ENCODE measurements at regions not wholly inside any gene's neighbourhood (a gene's known extent, or its start where the extent isn't known, plus 50 kb on each side); places are given as distances from the start of the nearest gene placed in this dataset.

DNA sequence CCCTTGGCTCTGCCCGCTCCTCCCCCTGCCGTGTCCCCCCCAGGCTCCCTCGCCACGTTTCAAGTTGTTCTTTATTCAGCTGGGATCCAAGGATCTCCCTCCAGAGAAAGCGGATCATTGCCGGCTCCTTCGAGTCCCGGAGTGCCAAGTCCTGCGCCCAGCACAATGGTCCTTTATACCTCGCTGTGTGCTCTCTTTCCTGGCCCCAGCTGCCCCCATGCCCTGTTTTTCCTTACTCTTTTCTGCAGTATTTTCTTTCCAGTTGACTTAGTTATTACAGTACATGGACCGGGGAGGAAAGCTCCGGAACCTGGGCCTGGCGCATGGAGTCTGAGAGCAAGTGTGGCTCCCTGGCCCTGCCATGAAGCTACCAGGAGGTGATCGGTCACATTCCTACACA lies 88.1 kb upstream of the KMT2C start:
- H2AFZ ChIP-seq (ENCODE audit: low read depth, low read length): no peak overlapping the region
- Mint-ChIP-seq H3K27me3 (ENCODE audit: low read depth, unreplicated experiment) (peaks cover 2% of the 10 kb centered on the region), H3K9me3 (ENCODE audit: unreplicated experiment) (peaks cover 6% of the 10 kb centered on the region), H3K4me3 (ENCODE audit: unreplicated experiment) (no peak overlapping the region), H3K36me3 (ENCODE audit: low read depth, unreplicated experiment) (no peaks in the 10 kb centered on the region), H3K4me1 (ENCODE audit: low read depth, unreplicated experiment) (no peaks in the 10 kb centered on the region), H3K27ac (ENCODE audit: unreplicated experiment) (no peak overlapping the region)
- H3K9me3 ChIP-seq (ENCODE audit: insufficient read depth, low read depth, low read length): no peaks in the 10 kb centered on the region
- H3K9ac ChIP-seq (ENCODE audit: low read length): no peak overlapping the region
- no peak for TF ChIP-seq CTCF (IDR thresholded peaks at IDR 0.05; ENCODE audit: insufficient read depth, low read depth, low read length)
- no peak for TF ChIP-seq EZH2 (IDR thresholded peaks at IDR 0.05; ENCODE audit: insufficient read depth, low read length)
- H3K27ac ChIP-seq (ENCODE audit: low read depth, low read length): no peak overlapping the region
- FAIRE-seq (no peak), DNase-seq (ENCODE audit: low read depth) (no peak)
- H4K20me1 ChIP-seq (ENCODE audit: insufficient read depth, low read length): no peaks in the 10 kb centered on the region
- no peak overlapping the region for H3K4me2 ChIP-seq (ENCODE audit: low read length)
- peaks cover 4% of the 10 kb centered on the region for H3K4me1 ChIP-seq (ENCODE audit: insufficient read depth, low read length)
- no peak overlapping the region for H3K4me3 ChIP-seq (ENCODE audit: insufficient read depth, low read depth, low read length)
- no peaks in the 10 kb centered on the region for H3K79me2 ChIP-seq (ENCODE audit: insufficient read depth, low read length)
- H3K27me3 ChIP-seq (ENCODE audit: insufficient read depth, low read length): no peaks in the 10 kb centered on the region
- H3K36me3 ChIP-seq (ENCODE audit: insufficient read depth, low read length): no peaks in the 10 kb centered on the region

DNA sequence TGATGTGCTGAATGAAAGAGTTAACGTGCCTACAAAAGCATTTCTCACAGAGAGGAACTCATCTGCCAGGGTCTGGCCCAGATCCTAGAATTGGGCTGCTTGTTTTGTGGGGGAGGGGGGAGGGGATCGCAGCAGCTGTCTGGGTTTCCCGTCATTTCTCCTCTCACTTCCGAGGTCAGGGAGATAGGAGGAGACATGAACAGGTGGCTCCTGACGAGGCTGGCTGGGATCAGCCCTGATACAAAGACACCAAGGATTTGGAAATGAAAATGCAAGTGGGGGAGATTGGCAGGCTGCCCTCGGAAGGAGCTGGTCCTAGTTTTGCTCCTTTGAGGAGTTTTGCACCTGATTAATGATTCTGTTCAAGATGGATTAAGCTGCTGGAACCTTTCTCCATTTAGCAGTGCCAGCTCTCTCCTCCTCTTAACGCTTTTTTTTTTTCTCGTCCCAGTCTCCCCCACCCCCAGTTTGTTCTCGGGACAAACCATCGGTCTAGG lies 86.8 kb upstream of the KMT2C start:
- peaks cover 4% of the 10 kb centered on the region for H3K4me1 ChIP-seq (ENCODE audit: insufficient read depth, low read length)
- no peaks in the 10 kb centered on the region for H3K36me3 ChIP-seq (ENCODE audit: insufficient read depth, low read length)
- H3K9ac ChIP-seq (ENCODE audit: low read length): no peak overlapping the region
- FAIRE-seq: no peak
- DNase-seq (ENCODE audit: low read depth): peak; percentile 54
- H3K4me3 ChIP-seq (ENCODE audit: insufficient read depth, low read depth, low read length): peak overlapping the region; percentile 37
- Mint-ChIP-seq H3K4me1 (ENCODE audit: low read depth, unreplicated experiment) (no peaks in the 10 kb centered on the region), H3K4me3 (ENCODE audit: unreplicated experiment) (no peak overlapping the region), H3K9me3 (ENCODE audit: unreplicated experiment) (peaks cover 6% of the 10 kb centered on the region), H3K27ac (ENCODE audit: unreplicated experiment) (no peak overlapping the region), H3K36me3 (ENCODE audit: low read depth, unreplicated experiment) (no peaks in the 10 kb centered on the region), H3K27me3 (ENCODE audit: low read depth, unreplicated experiment) (peaks cover 2% of the 10 kb centered on the region)
- H3K4me2 ChIP-seq (ENCODE audit: low read length): peak overlapping the region; percentile 77
- H3K27ac ChIP-seq (ENCODE audit: low read depth, low read length): no peak overlapping the region
- H3K79me2 ChIP-seq (ENCODE audit: insufficient read depth, low read length): no peaks in the 10 kb centered on the region
- H3K27me3 ChIP-seq (ENCODE audit: insufficient read depth, low read length): no peaks in the 10 kb centered on the region
- no peaks in the 10 kb centered on the region for H4K20me1 ChIP-seq (ENCODE audit: insufficient read depth, low read length)
- TF ChIP-seq CTCF (IDR thresholded peaks at IDR 0.05; ENCODE audit: insufficient read depth, low read depth, low read length): no peak
- no peak for TF ChIP-seq EZH2 (IDR thresholded peaks at IDR 0.05; ENCODE audit: insufficient read depth, low read length)
- peak overlapping the region; percentile 52 for H2AFZ ChIP-seq (ENCODE audit: low read depth, low read length)
- H3K9me3 ChIP-seq (ENCODE audit: insufficient read depth, low read depth, low read length): no peaks in the 10 kb centered on the region

DNA sequence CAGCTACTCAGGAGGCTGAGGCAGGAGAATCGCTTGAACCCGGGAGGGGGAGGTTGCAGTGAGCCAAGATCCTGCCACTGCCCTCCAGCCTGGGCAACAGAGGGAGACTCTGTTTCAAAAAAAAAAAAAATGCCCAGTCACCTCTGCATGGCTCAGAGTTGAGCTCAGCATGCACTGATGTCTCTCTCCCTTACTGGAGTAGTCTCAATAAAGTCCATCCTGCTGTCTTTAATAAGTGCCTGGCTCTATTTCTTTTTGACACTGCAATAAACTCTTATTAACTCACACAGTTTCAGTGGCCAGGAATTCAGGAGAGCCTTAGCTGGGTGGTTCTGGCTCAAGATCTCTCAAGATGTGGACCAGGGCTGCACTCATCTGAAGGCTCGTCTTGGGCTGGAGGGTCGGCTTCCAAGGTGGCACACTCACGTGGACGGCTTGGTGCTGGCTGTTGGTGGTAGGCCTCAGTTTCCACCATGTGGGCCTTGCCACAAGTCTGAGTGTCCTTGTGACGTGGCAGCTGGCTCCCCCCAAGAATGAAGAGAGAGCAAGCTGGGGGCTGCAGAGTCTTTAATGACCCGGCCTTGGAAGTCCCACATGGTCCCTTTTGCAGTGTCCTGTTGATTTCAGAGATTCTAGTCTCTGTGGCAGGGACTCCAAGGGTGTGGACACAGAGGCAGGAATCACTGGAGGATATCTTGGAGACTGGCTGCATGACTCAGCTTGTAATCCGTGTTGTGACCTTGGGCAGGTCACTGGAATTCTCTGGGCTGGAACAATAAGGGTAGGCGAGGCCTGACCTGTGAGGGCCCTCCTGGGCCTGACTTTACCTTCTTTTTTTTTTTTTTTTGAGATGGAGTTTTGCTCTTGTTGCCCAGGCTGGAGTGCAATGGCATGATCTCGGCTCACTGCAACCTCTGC lies 85.9 kb upstream of the KMT2C start:
- H3K9me3 ChIP-seq (ENCODE audit: insufficient read depth, low read depth, low read length): no peaks in the 10 kb centered on the region
- H3K4me2 ChIP-seq (ENCODE audit: low read length): no peak overlapping the region
- Mint-ChIP-seq H3K4me3 (ENCODE audit: unreplicated experiment) (no peak overlapping the region), H3K4me1 (ENCODE audit: low read depth, unreplicated experiment) (no peaks in the 10 kb centered on the region), H3K36me3 (ENCODE audit: low read depth, unreplicated experiment) (no peaks in the 10 kb centered on the region), H3K27ac (ENCODE audit: unreplicated experiment) (no peak overlapping the region), H3K27me3 (ENCODE audit: low read depth, unreplicated experiment) (peaks cover 2% of the 10 kb centered on the region), H3K9me3 (ENCODE audit: unreplicated experiment) (peaks cover 6% of the 10 kb centered on the region)
- TF ChIP-seq CTCF (IDR thresholded peaks at IDR 0.05; ENCODE audit: insufficient read depth, low read depth, low read length) (no peak), EZH2 (IDR thresholded peaks at IDR 0.05; ENCODE audit: insufficient read depth, low read length) (no peak)
- H3K27me3 ChIP-seq (ENCODE audit: insufficient read depth, low read length): no peaks in the 10 kb centered on the region
- H3K79me2 ChIP-seq (ENCODE audit: insufficient read depth, low read length): no peaks in the 10 kb centered on the region
- no peak overlapping the region for H3K4me3 ChIP-seq (ENCODE audit: insufficient read depth, low read depth, low read length)
- no peak overlapping the region for H3K27ac ChIP-seq (ENCODE audit: low read depth, low read length)
- no peak for DNase-seq (ENCODE audit: low read depth)
- no peak for FAIRE-seq
- no peaks in the 10 kb centered on the region for H3K36me3 ChIP-seq (ENCODE audit: insufficient read depth, low read length)
- H3K4me1 ChIP-seq (ENCODE audit: insufficient read depth, low read length): peaks cover 4% of the 10 kb centered on the region
- H3K9ac ChIP-seq (ENCODE audit: low read length): no peak overlapping the region
- H4K20me1 ChIP-seq (ENCODE audit: insufficient read depth, low read length): no peaks in the 10 kb centered on the region
- no peak overlapping the region for H2AFZ ChIP-seq (ENCODE audit: low read depth, low read length)
